ENCODE measurements at regions not wholly inside any gene's neighbourhood (a gene's known extent, or its start where the extent isn't known, plus 50 kb on each side); places are given as distances from the start of the nearest gene placed in this dataset.
"Not testable (repeated sequence)": the region's sequence is repeated elsewhere in the genome, so short reads cannot be mapped to it uniquely, and the experiment has no call there.

- Mint-ChIP-seq H3K27ac (no peak overlapping the region), H3K27me3 (no peaks in the 10 kb centered on the region), H3K9me3 (no peaks in the 10 kb centered on the region), H3K36me3 (no peaks in the 10 kb centered on the region), H3K4me3 (no peak overlapping the region), H3K4me1 (no peaks in the 10 kb centered on the region)
- no peak for DNase-seq
- ATAC-seq (ENCODE audit: low read depth) = no peak
- POLR2A ChIA-PET = no interaction called here
Measured at GRCh38 chr14:51365241-51365965, 125.4 kb downstream of the TMX1 start.

GRCh38 chr14:51366460-51366859, 126.4 kb downstream of the TMX1 start:
- H3K27me3 Mint-ChIP-seq; POLR2A ChIA-PET; H3K9me3 Mint-ChIP-seq; ATAC-seq (ENCODE audit: low read depth); H3K36me3 Mint-ChIP-seq; H3K4me3 Mint-ChIP-seq; H3K27ac Mint-ChIP-seq; H3K4me1 Mint-ChIP-seq; DNase-seq: not testable (repeated sequence)

GRCh38 chr14:51366866-51367599, 127.0 kb downstream of the TMX1 start:
- DNase-seq; H3K4me1 Mint-ChIP-seq; H3K27me3 Mint-ChIP-seq; H3K27ac Mint-ChIP-seq; POLR2A ChIA-PET; ATAC-seq (ENCODE audit: low read depth); H3K4me3 Mint-ChIP-seq; H3K36me3 Mint-ChIP-seq; H3K9me3 Mint-ChIP-seq: not testable (repeated sequence)

DNA sequence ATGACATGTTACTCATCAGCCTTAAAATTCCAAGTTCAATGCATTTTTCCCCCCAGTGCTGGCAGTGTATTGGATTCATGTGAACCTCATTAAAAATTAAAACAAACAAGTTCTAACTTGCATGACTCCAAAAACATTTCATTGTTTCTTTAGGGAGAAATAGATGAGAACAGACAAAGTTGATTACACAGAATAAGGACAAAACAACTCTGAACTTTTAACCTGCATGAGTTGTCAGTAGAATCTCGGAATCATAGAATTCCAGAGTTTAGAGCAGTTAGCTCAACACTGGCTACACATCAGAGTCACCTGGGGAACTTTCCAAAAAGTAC, 127.5 kb downstream of the TMX1 start:
- H3K27me3 Mint-ChIP-seq = peaks cover 3% of the 10 kb centered on the region
- H3K9me3 Mint-ChIP-seq = no peaks in the 10 kb centered on the region
- no peak overlapping the region for H3K4me3 Mint-ChIP-seq
- DNase-seq (no peak), ATAC-seq (ENCODE audit: low read depth) (no peak)
- no peaks in the 10 kb centered on the region for H3K4me1 Mint-ChIP-seq
- no peak overlapping the region for H3K27ac Mint-ChIP-seq
- H3K36me3 Mint-ChIP-seq = no peaks in the 10 kb centered on the region
- POLR2A ChIA-PET = no interaction called here

DNA sequence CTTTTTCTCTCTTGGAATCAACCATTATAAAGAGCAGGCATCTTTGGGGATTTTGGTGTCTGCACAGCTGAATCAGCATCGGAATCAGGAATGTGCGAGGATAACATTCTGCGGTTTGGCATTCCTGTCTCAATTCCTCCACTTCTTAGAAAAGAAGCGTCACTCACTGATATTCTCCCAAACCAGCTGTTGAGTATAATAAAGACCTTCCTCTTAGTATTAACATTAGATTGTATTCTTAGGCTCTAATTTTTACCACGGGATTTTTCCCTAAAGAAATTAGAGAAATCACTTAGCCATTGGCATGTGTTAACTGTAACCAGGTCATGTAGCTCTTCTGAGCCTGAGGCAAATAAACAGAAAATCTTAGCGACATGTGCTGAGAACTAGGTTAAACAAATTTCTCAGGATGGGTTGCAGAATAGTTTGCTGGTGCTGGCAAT, 128.7 kb downstream of the TMX1 start:
- no peak for ATAC-seq (ENCODE audit: low read depth)
- POLR2A ChIA-PET = no interaction called here

GRCh38 chr14:51369814-51370213, 129.8 kb downstream of the TMX1 start:
- Mint-ChIP-seq H3K4me3 (no peak overlapping the region), H3K27me3 (peaks cover 3% of the 10 kb centered on the region), H3K36me3 (no peaks in the 10 kb centered on the region), H3K27ac (no peak overlapping the region), H3K9me3 (no peaks in the 10 kb centered on the region), H3K4me1 (no peaks in the 10 kb centered on the region)
- POLR2A ChIA-PET = no interaction called here
- no peak for DNase-seq
- no peak for ATAC-seq (ENCODE audit: low read depth)

More for the DNA sequence above, 128.7 kb downstream of the TMX1 start:
- Mint-ChIP-seq H3K4me1 (no peaks in the 10 kb centered on the region), H3K9me3 (no peaks in the 10 kb centered on the region), H3K4me3 (no peak overlapping the region), H3K36me3 (no peaks in the 10 kb centered on the region), H3K27me3 (peaks cover 3% of the 10 kb centered on the region), H3K27ac (no peak overlapping the region)
- DNase-seq = no peak

- POLR2A ChIA-PET = no interaction called here
- Mint-ChIP-seq H3K9me3 (no peaks in the 10 kb centered on the region), H3K27me3 (peaks cover 3% of the 10 kb centered on the region), H3K4me3 (no peak overlapping the region), H3K36me3 (no peaks in the 10 kb centered on the region), H3K27ac (no peak overlapping the region), H3K4me1 (no peaks in the 10 kb centered on the region)
- no peak for DNase-seq
- ATAC-seq (ENCODE audit: low read depth) = no peak
Measured at GRCh38 chr14:51370758-51371386, 130.8 kb downstream of the TMX1 start.

GRCh38 chr14:51377186-51377585, 137.1 kb downstream of the TMX1 start:
- POLR2A ChIA-PET; H3K4me3 Mint-ChIP-seq; H3K27me3 Mint-ChIP-seq; ATAC-seq (ENCODE audit: low read depth); H3K4me1 Mint-ChIP-seq; H3K36me3 Mint-ChIP-seq; H3K27ac Mint-ChIP-seq; H3K9me3 Mint-ChIP-seq; DNase-seq: not testable (repeated sequence)

GRCh38 chr14:51382506-51382905, 142.5 kb downstream of the TMX1 start:
- H3K27me3 Mint-ChIP-seq = peaks cover 12% of the 10 kb centered on the region
- POLR2A ChIA-PET = no interaction called here
- no peak overlapping the region for H3K4me3 Mint-ChIP-seq
- H3K4me1 Mint-ChIP-seq = no peaks in the 10 kb centered on the region
- H3K27ac Mint-ChIP-seq = no peak overlapping the region
- ATAC-seq (ENCODE audit: low read depth) (no peak), DNase-seq (no peak)
- H3K9me3 Mint-ChIP-seq = no peaks in the 10 kb centered on the region
- H3K36me3 Mint-ChIP-seq = no peaks in the 10 kb centered on the region

GRCh38 chr14:51386411-51386810, 146.4 kb downstream of the TMX1 start:
- H3K36me3 Mint-ChIP-seq = no peaks in the 10 kb centered on the region
- POLR2A ChIA-PET = no interaction called here

DNA sequence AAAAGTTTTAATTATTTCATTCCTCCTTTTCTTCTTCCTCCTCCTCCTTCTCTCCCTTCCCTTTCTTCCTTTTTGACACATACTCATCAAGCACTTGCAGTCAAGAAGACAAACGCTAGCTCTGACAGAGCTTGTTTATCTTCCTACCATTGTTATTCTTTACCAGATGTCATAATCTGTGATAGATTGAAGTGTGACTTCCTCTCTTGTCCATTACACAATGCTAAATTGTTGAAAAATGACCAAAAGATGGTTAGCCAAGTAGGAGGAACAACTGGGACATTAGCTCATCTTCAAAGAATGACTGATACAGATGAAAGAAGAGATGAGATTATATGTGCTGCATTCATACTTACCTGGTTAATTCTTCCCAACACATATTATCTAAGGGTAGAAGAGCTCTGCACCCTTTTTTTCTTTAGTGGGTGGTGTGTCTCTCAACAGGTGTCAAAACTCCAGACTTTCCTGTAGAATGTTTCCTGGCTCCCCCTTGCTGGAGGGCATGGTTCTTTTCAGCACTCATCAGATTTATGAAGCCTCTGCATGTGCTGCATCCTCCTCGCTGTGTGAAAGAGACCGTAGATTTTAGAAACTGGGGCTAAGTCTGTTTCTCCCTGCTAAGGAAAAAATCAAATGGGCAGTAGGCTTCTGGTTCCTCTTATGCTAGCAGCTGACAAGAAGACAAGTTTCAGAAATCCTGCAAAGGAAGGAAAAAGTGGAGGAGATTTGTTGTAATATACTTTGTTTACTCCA, 147.1 kb downstream of the TMX1 start:
- Mint-ChIP-seq H3K4me3 (no peak overlapping the region), H3K27ac (no peak overlapping the region), H3K4me1 (no peaks in the 10 kb centered on the region), H3K27me3 (peaks cover 12% of the 10 kb centered on the region), H3K9me3 (no peaks in the 10 kb centered on the region), H3K36me3 (no peaks in the 10 kb centered on the region)
- POLR2A ChIA-PET = no interaction called here
- ATAC-seq (ENCODE audit: low read depth) = no peak
- DNase-seq = no peak

More at GRCh38 chr14:51386411-51386810, 146.4 kb downstream of the TMX1 start:
- DNase-seq (no peak), ATAC-seq (ENCODE audit: low read depth) (no peak)
- no peaks in the 10 kb centered on the region for H3K4me1 Mint-ChIP-seq
- H3K4me3 Mint-ChIP-seq = no peak overlapping the region
- H3K27me3 Mint-ChIP-seq = peaks cover 12% of the 10 kb centered on the region
- no peak overlapping the region for H3K27ac Mint-ChIP-seq
- no peaks in the 10 kb centered on the region for H3K9me3 Mint-ChIP-seq

- Mint-ChIP-seq H3K27ac (no peak overlapping the region), H3K36me3 (no peaks in the 10 kb centered on the region), H3K27me3 (peaks cover 3% of the 10 kb centered on the region), H3K4me3 (no peak overlapping the region), H3K4me1 (no peaks in the 10 kb centered on the region), H3K9me3 (no peaks in the 10 kb centered on the region)
- POLR2A ChIA-PET = no interaction called here
- DNase-seq = no peak
- ATAC-seq (ENCODE audit: low read depth) = no peak
Measured at GRCh38 chr14:51392416-51392815, 152.4 kb downstream of the TMX1 start.

DNA sequence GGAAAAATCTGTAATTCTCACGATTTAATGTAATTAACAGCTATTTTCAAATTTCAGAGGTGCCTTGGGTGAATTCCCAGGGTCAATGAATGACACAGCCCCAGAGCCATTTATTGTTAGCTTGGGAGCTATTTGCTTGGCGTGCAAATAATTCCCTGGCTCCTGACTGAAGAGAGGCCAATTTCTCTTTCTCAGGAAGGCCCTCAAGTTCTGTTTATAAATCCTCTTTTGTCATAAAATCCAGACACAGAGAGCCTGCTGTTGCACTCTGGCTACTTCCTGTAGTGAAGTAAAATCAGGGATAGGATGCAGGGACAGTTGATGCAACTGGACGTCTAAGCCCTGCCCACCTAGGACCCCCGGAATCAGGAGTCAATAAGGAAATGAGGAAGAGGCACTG, 154.3 kb downstream of the TMX1 start:
- H3K36me3 Mint-ChIP-seq = no peaks in the 10 kb centered on the region
- DNase-seq (no peak), ATAC-seq (ENCODE audit: low read depth) (no peak)
- H3K9me3 Mint-ChIP-seq = no peaks in the 10 kb centered on the region
- H3K27ac Mint-ChIP-seq = no peak overlapping the region
- H3K27me3 Mint-ChIP-seq = peaks cover 8% of the 10 kb centered on the region
- POLR2A ChIA-PET = no interaction called here
- no peak overlapping the region for H3K4me3 Mint-ChIP-seq
- H3K4me1 Mint-ChIP-seq = no peaks in the 10 kb centered on the region

All from activated naive CD8-positive, alpha-beta T cell treated with anti-CD3 and anti-CD28 coated beads, Interleukin-2, amount 10 ng/mL, durations not matched to agents 7 days and 5 days (primary cell).